Coronary artery (tissue), 2 donors: ENCODE measurements at regions not wholly inside any gene's neighbourhood (a gene's known extent, or its start where the extent isn't known, plus 50 kb on each side); places are given as distances from the start of the nearest gene placed in this dataset.

Experiments used
- DNase-seq: peaks from one replicate; pipeline ENCODE4 v3.0.0-alpha.2; 2017; ENCODE audit warnings: low spot score
- H3K27ac ChIP-seq, 2 donors: fragments of 200-600 bp; sonication (generic); one replicate each; pipeline ENCODE4 v1.5.1; 2016 to 2019
- H3K4me3 ChIP-seq: fragments of 200-600 bp; sonication (generic); 2 replicates; pipeline ENCODE4 v1.5.1; 2016; ENCODE audit warnings: mild to moderate bottlenecking, moderate library complexity
- TF ChIP-seq, protein P1 (sequence below): fragments of 200-600 bp; sonication (generic); IDR thresholded peaks from one replicate; pipeline ENCODE4 v1.5.1; 2019; ENCODE audit warnings: antibody characterized with exemption

DNA sequence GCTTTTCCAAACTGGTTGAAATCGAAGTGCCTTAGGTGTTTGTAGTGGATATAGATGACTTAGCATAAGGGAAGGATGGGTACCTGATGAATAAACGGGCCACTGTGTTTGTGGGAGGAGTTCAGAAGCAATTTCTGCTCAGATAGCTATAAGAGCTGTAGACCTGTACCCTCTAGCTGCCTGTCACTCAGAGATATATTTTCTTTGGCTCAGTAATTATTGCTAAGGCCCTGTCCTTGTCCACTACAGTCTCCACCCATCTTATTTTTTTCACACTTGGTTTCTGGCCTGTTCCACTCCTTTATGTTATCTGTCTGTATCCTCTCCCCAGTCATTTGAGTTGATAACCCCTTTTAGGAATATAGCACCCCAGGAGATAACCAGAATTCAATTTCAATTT is 74.8 kb upstream of the RMST start:
- no peak for DNase-seq
- no peak overlapping the region for H3K27ac ChIP-seq
- TF ChIP-seq, protein P1, sequence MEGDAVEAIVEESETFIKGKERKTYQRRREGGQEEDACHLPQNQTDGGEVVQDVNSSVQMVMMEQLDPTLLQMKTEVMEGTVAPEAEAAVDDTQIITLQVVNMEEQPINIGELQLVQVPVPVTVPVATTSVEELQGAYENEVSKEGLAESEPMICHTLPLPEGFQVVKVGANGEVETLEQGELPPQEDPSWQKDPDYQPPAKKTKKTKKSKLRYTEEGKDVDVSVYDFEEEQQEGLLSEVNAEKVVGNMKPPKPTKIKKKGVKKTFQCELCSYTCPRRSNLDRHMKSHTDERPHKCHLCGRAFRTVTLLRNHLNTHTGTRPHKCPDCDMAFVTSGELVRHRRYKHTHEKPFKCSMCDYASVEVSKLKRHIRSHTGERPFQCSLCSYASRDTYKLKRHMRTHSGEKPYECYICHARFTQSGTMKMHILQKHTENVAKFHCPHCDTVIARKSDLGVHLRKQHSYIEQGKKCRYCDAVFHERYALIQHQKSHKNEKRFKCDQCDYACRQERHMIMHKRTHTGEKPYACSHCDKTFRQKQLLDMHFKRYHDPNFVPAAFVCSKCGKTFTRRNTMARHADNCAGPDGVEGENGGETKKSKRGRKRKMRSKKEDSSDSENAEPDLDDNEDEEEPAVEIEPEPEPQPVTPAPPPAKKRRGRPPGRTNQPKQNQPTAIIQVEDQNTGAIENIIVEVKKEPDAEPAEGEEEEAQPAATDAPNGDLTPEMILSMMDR, result no peak
- H3K4me3 ChIP-seq, result no peak overlapping the region

DNA sequence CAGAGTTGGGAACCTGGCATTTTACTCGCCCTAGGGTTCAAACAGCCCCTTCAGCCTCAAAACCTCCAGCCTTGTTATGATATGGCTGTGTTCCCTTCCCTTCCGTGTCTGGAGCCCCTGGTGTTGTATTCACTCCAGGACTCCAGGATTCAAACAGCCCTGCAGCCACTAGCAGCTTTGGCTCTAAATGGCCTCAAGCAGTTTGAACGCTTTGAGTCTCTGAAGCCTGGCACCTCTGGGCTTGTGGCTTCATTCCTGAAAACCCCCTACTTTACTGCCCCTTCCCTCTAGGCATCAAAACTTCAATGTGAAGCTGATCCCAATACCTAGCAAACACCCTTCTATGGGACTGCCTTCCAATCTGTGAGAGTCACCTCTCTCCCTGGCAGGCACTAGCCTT is 67.9 kb upstream of the RMST start:
- TF ChIP-seq, protein P1, result no peak
- no peak overlapping the region for H3K4me3 ChIP-seq
- no peak overlapping the region for H3K27ac ChIP-seq
- DNase-seq, result no peak

DNA sequence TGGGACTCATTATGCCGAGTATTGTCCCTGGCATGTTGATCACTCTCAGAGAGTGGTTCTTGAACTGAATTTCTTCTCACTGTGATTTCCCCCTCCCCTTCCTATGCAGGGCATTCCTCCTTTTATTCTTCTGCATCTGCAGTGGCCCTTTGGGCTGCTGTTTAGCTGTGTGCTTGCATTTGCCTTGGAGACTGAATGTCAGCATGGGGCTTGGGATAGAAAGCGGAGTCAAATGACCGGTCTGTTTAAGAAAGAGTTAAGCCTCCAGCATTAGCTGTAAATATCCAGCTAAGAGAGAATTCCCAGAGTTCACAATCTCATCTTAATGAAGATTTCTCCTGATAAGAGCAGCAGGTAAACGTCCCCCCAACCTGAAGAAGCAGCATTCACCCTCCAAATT is 65.6 kb upstream of the RMST start:
- no peak overlapping the region for H3K4me3 ChIP-seq
- no peak overlapping the region for H3K27ac ChIP-seq
- no peak for DNase-seq
- TF ChIP-seq, protein P1, result no peak

DNA sequence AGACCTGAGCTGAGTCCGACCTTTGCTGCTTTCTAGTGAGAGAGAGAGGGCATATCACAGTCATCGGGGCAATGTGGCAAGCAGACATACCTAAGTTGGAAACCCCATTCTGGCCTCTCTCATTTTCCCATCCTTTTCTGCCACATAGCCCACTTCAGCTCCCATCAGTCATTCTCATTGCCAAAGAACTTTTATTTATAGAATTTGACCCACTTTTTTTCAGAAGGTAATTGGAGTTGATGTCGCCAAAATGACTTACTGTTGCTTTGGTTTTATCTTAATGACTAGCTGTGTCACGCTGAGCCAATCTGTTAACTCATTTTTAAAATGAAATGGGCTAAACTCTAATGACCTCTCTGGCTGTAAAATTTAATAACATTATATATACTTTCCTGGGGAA is 63.9 kb upstream of the RMST start:
- TF ChIP-seq, protein P1, result no peak
- no peak overlapping the region for H3K27ac ChIP-seq
- H3K4me3 ChIP-seq, result no peak overlapping the region
- DNase-seq, result no peak

DNA sequence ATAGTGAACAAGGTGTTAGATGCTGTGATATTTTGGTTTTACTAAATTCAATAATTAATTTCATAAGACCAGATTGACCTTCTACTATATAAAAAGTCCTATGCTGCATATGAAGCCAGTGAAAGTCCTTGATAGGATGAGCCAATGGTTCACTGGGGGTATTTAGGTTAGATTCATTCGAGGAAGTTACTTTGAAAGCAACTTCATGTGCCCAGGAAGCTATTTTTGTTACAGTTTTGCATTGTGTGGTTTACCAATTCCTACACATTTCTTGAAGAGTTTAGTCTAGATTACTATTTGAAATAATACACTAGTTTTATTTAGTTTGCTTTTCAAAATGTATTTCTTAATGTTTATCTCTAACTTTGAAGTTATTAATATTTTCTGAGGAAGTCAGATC is 58.5 kb upstream of the RMST start:
- DNase-seq, result no peak
- Histone ChIP-seq H3K4me3 (no peak overlapping the region), H3K27ac (no peak overlapping the region)
- TF ChIP-seq, protein P1, result no peak

DNA sequence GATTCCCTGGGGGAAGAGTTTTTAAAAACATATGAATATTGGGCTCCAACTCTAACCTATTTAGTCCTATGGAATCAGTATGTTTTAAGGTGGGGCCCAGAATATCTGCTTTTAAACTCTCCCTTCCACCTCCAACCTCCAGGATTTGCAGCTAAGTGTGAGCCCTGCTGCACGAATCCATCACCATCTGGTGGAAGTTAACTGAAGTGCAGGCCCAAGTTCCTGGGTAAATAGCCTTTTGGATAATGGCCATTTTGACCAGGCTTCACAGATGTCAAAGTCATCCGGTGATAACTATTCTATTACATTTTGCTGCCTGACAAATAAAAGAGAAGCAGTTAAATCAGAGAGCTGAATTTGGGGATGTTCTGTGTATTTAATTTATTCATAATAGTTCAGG is 58.1 kb upstream of the RMST start:
- H3K4me3 ChIP-seq, result no peak overlapping the region
- H3K27ac ChIP-seq, result no peak overlapping the region
- no peak for DNase-seq
- TF ChIP-seq, protein P1, result peak; percentile 22

DNA sequence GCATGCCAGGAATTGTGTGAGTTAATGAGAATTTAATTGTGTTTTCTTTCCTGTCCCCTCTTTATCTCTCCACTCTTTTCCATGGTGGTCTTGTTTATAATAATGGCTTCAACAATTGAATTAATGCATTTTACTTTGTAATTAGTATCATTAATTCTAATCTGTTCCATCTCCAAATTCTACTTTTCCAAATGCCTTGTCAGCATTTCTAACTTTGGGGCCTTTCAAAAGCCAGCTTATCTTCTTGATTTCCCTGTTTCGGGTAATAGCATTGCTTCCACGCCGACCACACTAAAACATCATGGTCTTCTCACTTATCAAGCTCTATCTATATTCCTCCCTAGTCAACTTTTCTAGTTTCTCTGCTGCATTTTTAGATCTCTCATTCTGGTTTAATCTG is 54.2 kb upstream of the RMST start:
- TF ChIP-seq, protein P1, result no peak
- no peak for DNase-seq
- Histone ChIP-seq H3K4me3 (no peak overlapping the region), H3K27ac (no peak overlapping the region)
